Activated naive CD8-positive, alpha-beta T cell treated with anti-CD3 and anti-CD28 coated beads, Interleukin-2, amount 50 U/mL, for 24 hours (primary cell): ENCODE measurements at regions not wholly inside any gene's neighbourhood (a gene's known extent, or its start where the extent isn't known, plus 50 kb on each side); places are given as distances from the start of the nearest gene placed in this dataset.

ENCODE experiments used
- ATAC-seq: fragments of 150-1000 bp; cut with Tn5 transposase; one replicate; pipeline ENCODE4 v1.10.0; 2021
- DNase-seq: peaks from one replicate; pipeline ENCODE4 v3.0.0; 2021
- H3K27ac Mint-ChIP-seq: one replicate; pipeline ENCODE4 v1.8.0; 2021; ENCODE audit warnings: mild to moderate bottlenecking, mixed read lengths
- H3K27me3 Mint-ChIP-seq: one replicate; pipeline ENCODE4 v1.8.0; 2021; ENCODE audit warnings: mixed read lengths
- H3K36me3 Mint-ChIP-seq: one replicate; pipeline ENCODE4 v1.8.0; 2021; ENCODE audit warnings: low read depth, mixed read lengths
- H3K4me1 Mint-ChIP-seq: one replicate; pipeline ENCODE4 v1.8.0; 2021; ENCODE audit warnings: mixed read lengths
- H3K4me3 Mint-ChIP-seq: one replicate; pipeline ENCODE4 v1.8.0; 2021; ENCODE audit warnings: mild to moderate bottlenecking, moderate library complexity, mixed read lengths
- H3K9me3 Mint-ChIP-seq: one replicate; pipeline ENCODE4 v1.8.0; 2021; ENCODE audit warnings: mixed read lengths

DNA sequence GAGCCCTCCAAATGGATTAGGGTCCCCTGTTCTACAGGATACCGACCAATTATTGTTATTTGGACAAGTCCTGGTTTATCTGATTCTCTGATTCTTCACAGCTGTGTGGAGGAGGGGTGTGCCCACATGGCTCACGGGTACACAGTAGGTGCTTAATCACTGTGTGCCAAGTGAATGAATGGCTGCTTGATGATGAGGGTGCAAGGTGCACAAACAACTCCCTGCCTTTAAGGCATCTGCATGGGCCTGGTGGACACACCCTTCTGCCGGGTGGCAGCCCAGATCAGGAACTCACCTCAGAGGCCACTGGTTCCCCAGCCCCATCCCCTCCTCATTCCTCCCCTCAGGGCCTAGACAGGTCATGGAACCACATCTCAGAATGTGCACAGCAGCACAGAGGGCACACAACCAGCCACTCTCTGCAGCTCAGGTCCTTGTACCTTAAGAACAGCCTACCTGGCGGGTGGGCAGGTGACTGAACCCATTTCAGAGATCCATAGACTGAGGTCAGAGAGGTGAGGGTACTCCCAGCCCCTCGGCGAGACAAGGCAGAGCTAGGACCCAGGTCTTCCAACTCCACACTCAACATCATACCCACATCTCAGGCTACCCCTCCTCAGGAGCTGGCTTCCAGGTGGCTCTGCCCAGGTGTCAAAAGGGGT, 50.3 kb downstream of the SHANK2 start:
- Mint-ChIP-seq H3K27ac (no peak overlapping the region), H3K36me3 (no peaks in the 10 kb centered on the region), H3K27me3 (peaks cover 2% of the 10 kb centered on the region), H3K4me3 (no peak overlapping the region), H3K4me1 (no peaks in the 10 kb centered on the region), H3K9me3 (no peaks in the 10 kb centered on the region)
- DNase-seq (no peak), ATAC-seq (no peak)

DNA sequence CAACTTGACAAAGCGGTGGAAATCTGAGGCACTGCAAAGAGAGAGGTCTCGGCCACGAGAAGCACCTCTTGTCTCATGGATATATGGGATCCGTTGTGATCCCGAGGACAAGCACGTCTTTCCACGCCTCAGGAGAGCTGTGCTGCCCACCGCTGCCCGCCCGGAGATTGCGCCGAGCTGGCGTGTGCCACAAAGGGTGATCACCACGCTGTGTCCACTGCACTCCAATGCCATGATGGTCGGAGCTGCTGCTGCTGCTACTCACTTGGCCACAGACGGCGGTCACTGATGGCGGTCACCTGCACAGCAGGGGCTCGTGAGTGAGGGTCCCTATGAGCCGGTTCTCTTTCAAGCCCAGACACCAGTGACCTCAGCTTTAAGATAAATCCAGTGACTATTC, 51.1 kb downstream of the SHANK2 start:
- H3K9me3 Mint-ChIP-seq = no peaks in the 10 kb centered on the region
- H3K27ac Mint-ChIP-seq = no peak overlapping the region

DNA sequence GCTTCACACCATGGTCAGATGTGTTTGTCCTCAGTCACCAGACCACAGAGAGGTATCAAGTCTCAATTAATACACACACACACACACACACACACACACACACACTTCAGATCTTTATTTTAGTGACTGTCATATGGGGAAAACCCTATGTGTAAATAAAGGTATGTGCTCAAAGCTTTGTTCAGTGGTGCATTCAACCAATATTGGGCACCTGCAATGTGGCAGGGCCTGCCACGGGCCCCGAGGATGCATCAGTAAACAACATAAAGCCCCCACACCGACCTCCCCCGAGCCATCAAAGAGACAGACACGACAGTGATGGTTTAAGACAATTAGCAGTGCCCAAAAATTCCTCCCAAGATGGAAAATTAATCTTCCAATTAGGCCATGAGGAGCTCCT, 51.6 kb downstream of the SHANK2 start:
- H3K4me1 Mint-ChIP-seq = no peaks in the 10 kb centered on the region
- no peaks in the 10 kb centered on the region for H3K9me3 Mint-ChIP-seq
- no peaks in the 10 kb centered on the region for H3K36me3 Mint-ChIP-seq
- H3K27me3 Mint-ChIP-seq = peaks cover 2% of the 10 kb centered on the region
- DNase-seq (no peak), ATAC-seq (no peak)
- H3K27ac Mint-ChIP-seq = no peak overlapping the region
- H3K4me3 Mint-ChIP-seq = no peak overlapping the region

More for the DNA sequence above, 51.1 kb downstream of the SHANK2 start:
- H3K36me3 Mint-ChIP-seq = no peaks in the 10 kb centered on the region
- no peaks in the 10 kb centered on the region for H3K4me1 Mint-ChIP-seq
- no peak for ATAC-seq
- H3K4me3 Mint-ChIP-seq = no peak overlapping the region
- no peak for DNase-seq
- H3K27me3 Mint-ChIP-seq = peaks cover 2% of the 10 kb centered on the region

DNA sequence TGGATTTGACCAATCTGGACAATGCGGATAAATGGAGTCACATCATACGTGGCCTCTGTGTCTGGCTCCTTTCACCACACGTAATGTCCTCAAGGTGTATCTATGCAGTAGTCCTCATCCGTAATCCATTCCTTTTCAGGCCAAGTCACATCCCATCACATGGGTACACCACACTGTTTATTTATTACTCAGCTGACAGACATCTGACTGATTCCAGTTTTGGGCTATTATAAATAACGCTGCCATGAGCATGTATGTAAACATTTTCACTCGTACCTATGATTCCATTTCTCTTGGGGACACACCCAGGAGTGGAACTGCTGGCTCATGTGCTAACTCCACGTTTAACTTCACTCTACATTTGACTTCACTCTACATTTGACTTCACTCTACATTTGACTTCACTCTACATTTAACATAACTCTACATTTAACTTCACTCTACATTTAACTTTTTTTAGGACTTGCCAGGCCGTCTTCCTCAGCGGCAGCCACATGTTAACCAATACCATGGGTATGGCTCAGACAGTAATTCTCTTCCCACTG, 52.1 kb downstream of the SHANK2 start:
- Mint-ChIP-seq H3K36me3 (no peaks in the 10 kb centered on the region), H3K4me1 (no peaks in the 10 kb centered on the region), H3K27ac (no peak overlapping the region), H3K27me3 (peaks cover 2% of the 10 kb centered on the region), H3K4me3 (no peak overlapping the region), H3K9me3 (no peaks in the 10 kb centered on the region)
- DNase-seq (no peak), ATAC-seq (no peak)

DNA sequence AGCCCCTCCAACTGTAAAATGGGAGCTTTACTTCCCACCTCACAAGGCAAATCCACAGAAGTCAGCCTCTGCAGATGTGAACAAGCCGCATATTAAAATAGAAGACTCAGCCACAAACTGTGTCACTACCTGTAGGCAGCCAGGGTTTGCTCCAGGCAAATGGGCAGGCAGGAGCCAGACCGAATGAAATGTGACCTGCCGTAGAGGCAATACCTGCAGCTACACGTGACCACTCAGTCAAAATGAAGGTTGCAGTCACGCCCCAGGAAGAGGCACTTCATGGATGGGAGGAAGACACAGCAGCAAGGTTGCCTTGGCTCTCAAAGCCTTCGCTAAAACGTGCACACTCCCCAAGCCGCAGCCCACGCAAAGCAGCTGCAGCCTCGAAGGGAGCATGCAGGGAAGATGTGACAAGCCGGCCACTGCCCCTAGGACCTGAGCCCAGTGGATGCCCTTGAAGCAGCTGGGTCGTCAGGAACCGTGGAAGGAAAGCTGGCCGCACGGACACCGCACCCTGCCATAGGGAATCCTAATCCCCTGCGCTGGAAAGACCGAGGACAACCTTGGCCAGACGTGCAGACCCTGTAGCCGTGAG, 53.1 kb downstream of the SHANK2 start:
- Mint-ChIP-seq H3K9me3 (no peaks in the 10 kb centered on the region), H3K4me1 (no peaks in the 10 kb centered on the region), H3K27me3 (peaks cover 2% of the 10 kb centered on the region), H3K36me3 (no peaks in the 10 kb centered on the region), H3K27ac (no peak overlapping the region), H3K4me3 (no peak overlapping the region)
- DNase-seq = no peak
- no peak for ATAC-seq

DNA sequence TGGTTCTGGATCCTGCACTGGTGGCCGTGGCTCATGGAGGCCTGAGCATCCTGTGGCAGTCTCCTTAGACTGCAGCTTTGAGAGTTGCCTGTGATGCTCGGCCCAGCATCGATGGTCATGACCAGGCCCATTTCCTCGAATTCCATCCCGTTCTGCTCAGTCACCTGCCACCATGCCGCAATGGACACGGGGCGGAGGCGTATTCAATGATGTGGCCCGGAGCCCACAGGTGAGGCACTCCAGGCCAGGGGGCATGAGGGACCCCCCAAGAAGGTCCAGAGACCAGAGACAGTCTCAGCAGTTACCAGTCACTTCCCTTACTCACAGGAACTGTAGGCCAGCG, 53.6 kb downstream of the SHANK2 start:
- no peak overlapping the region for H3K4me3 Mint-ChIP-seq
- no peak for DNase-seq
- H3K27me3 Mint-ChIP-seq = peaks cover 5% of the 10 kb centered on the region
- no peaks in the 10 kb centered on the region for H3K9me3 Mint-ChIP-seq
- H3K36me3 Mint-ChIP-seq = no peaks in the 10 kb centered on the region
- no peak overlapping the region for H3K27ac Mint-ChIP-seq
- no peaks in the 10 kb centered on the region for H3K4me1 Mint-ChIP-seq
- ATAC-seq = no peak

DNA sequence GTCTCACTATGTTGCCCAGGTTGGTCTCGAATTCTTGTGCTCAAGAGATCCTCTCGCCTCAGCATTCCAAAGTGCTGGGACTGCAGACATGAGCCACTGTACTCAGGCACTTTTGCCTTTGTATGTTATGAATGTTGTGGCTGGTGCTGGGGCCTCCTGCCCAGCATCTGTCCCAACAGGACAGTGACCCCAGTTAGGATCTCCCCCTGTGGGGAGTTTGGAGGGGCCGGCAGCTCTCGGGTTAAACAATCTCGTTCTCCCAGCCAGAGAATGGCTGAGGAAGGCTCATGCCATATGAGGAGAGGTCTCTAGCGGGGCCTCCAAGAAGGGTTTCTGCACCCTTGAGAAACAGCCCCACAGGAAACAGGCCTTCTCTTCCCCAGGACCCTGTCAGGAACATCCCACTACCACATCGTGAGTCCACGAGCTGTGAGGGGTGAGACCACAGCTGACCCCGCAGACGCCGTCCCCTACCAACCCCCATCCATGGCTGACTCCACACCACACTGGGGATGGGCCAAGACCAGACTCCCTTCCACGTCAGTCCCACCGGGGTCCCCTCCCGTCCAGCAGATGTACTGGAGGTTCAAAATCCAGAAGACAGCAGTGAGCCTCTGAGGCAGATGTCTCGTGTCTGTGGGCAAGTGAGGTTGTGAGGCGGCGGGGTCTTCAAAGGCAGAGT, 54.1 kb downstream of the SHANK2 start:
- DNase-seq (no peak), ATAC-seq (no peak)
- H3K4me1 Mint-ChIP-seq = no peaks in the 10 kb centered on the region
- H3K27ac Mint-ChIP-seq = no peak overlapping the region
- H3K4me3 Mint-ChIP-seq = no peak overlapping the region
- no peaks in the 10 kb centered on the region for H3K36me3 Mint-ChIP-seq
- peaks cover 5% of the 10 kb centered on the region for H3K27me3 Mint-ChIP-seq
- H3K9me3 Mint-ChIP-seq = no peaks in the 10 kb centered on the region

DNA sequence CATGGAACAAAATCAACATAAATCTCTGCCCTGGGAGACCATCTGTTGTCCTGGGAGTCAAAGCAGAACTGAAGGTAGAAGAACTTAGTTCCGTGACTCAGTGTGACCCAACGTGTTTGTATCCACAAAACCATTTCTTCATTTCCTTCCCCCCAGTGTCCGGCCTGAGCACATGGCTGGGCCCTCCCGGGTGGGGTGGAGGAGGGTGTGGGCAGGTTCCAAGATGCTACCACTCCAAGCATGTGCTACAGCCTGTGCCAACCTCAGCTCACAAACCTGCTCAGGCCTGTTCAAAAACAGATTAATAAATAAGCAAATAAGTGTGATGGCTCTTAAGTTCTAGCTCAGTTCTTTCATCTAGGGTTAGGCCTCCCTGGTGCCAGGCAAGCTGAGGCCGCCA, 55.3 kb downstream of the SHANK2 start:
- peaks cover 5% of the 10 kb centered on the region for H3K27me3 Mint-ChIP-seq
- DNase-seq (no peak), ATAC-seq (no peak)
- H3K4me3 Mint-ChIP-seq = no peak overlapping the region
- H3K9me3 Mint-ChIP-seq = no peaks in the 10 kb centered on the region
- H3K36me3 Mint-ChIP-seq = no peaks in the 10 kb centered on the region
- H3K27ac Mint-ChIP-seq = no peak overlapping the region
- H3K4me1 Mint-ChIP-seq = no peaks in the 10 kb centered on the region

DNA sequence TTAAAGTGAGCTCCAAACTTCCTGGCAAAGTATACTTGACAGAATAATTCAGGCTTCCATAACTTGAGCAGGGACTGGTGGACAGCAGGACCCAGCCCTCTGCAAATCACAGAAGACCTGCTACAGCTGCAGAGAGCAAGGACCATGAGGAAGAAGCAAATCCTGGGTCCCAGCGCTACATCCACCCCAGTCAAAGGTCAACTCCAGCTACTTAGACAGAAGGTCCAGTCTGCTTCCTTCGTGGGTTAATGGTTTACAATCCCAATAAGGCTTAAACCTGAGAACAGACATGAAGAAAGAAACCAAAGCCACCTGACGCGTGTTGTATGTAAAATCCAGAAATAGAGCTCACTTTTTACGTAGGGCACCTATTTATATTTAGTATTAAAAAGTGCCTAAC, 57.7 kb downstream of the SHANK2 start:
- no peaks in the 10 kb centered on the region for H3K4me1 Mint-ChIP-seq
- no peaks in the 10 kb centered on the region for H3K9me3 Mint-ChIP-seq
- no peaks in the 10 kb centered on the region for H3K36me3 Mint-ChIP-seq
- no peak overlapping the region for H3K27ac Mint-ChIP-seq
- ATAC-seq (no peak), DNase-seq (no peak)
- peaks cover 4% of the 10 kb centered on the region for H3K27me3 Mint-ChIP-seq
- H3K4me3 Mint-ChIP-seq = no peak overlapping the region

DNA sequence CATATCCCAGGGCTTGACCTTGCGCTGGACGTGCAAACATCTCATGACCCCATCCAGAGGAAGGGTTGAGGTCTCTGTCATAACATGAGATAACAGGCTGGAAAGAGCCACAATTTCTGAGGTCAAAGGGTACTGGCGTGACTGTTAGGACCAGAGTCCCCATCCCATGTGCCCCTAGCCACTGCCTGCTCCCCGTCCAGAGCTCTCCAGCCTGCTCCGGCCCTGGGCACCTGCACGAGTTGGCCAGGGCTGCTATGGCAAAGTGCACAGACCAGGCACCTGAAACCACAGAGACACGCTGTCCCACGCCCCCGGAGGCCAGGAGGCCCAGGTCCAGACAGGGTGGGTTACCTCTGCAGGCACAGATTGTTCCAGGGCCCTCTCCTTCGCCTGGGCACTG, 58.9 kb downstream of the SHANK2 start:
- Mint-ChIP-seq H3K27me3 (peaks cover 4% of the 10 kb centered on the region), H3K9me3 (no peaks in the 10 kb centered on the region), H3K27ac (no peak overlapping the region), H3K4me1 (no peaks in the 10 kb centered on the region), H3K4me3 (no peak overlapping the region), H3K36me3 (no peaks in the 10 kb centered on the region)
- ATAC-seq = no peak
- DNase-seq = no peak

DNA sequence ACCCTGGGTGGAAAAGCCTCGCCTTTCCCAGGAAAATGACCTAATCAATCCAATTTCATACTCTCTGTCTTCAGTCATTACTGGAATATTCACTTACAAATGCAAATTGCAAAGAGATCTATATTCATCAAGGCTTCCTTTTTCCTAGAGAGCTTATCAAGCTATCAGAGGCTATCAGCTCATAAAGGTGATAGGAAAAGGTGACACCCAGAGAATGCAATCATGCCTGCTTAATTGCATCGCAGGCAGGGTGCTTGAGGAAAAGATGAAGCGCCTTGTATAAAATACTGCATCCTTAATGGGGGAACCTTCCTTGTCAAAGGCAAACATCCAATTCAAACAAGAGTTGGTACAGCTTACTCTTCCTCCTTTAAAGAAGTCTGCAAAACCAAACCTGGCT, 59.7 kb downstream of the SHANK2 start:
- Mint-ChIP-seq H3K4me3 (no peak overlapping the region), H3K27me3 (peaks cover 6% of the 10 kb centered on the region), H3K36me3 (no peaks in the 10 kb centered on the region), H3K9me3 (no peaks in the 10 kb centered on the region), H3K4me1 (no peaks in the 10 kb centered on the region), H3K27ac (no peak overlapping the region)
- no peak for DNase-seq
- no peak for ATAC-seq

DNA sequence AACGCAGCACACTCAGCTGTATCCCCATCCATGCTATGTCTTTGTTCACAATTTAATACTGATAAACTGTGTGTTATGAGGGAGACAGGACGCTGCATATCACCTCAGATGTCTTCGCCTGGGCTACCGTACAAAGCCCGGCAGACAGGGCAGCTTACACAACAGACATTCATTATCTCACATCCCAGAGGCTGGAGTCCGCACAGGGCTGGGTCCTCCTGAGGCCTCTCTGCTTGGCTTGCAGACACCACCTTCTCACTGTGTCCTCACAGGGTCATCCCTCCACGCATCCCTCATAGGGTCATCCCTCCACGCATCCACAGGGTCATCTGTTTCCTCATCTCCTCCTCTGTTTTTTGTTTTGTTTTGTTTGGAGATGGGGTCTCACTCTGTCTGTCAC, 61.2 kb downstream of the SHANK2 start:
- ATAC-seq (no peak), DNase-seq (no peak)
- Mint-ChIP-seq H3K9me3 (no peaks in the 10 kb centered on the region), H3K4me3 (no peak overlapping the region), H3K27me3 (peaks cover 6% of the 10 kb centered on the region), H3K36me3 (no peaks in the 10 kb centered on the region), H3K4me1 (no peaks in the 10 kb centered on the region), H3K27ac (no peak overlapping the region)

DNA sequence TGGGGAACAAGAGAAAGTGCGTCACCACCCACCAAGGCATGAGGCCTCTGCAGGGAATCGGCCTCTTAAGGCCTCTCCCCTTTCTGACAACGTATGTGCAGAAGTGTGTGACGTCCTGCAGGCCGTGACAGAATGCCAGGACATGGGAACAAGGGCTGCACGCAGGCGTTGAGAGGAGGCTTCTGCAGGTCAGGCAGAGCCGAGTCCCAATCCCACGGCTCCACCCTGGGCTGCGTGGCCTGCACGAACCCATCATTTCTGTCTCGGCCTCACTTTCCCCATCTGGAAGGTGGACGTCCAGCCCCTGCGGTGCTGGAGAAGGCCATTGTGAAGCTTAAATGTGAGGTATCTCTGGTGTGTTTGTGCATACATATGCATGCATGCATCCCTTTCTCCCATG, 61.8 kb downstream of the SHANK2 start:
- Mint-ChIP-seq H3K27me3 (peaks cover 6% of the 10 kb centered on the region), H3K4me1 (no peaks in the 10 kb centered on the region), H3K36me3 (no peaks in the 10 kb centered on the region), H3K27ac (no peak overlapping the region), H3K4me3 (no peak overlapping the region), H3K9me3 (no peaks in the 10 kb centered on the region)
- ATAC-seq = no peak
- DNase-seq = no peak

DNA sequence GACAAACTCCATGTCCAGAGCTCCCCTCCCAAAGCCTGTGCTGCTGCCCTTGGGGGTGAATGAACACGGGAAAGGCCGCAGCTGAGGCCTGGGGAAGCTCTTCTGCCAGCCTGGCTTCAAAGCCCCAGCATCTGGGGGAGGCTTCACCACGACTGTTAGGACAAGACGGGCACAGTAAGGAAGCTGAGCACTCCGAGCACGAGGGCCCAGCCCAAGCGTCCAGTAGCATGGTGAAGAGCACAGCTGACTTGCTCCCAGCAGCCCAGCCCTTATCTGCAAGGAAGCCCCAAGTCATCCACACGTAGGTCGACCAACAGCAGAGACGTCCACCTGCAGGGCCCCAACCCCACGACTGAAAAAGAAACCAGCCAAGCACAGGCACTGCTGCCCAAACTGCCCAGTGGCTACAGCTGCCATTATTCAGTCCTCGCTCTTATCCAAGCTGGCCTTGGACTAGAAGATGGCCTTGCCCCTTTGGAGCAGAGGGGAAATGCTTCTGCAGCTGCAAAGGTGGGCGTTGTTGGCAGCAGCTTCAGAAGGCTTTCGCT, 62.5 kb downstream of the SHANK2 start:
- H3K27ac Mint-ChIP-seq = no peak overlapping the region
- no peaks in the 10 kb centered on the region for H3K9me3 Mint-ChIP-seq
- ATAC-seq = no peak
- H3K27me3 Mint-ChIP-seq = peaks cover 6% of the 10 kb centered on the region
- H3K36me3 Mint-ChIP-seq = no peaks in the 10 kb centered on the region
- H3K4me1 Mint-ChIP-seq = no peaks in the 10 kb centered on the region
- no peak overlapping the region for H3K4me3 Mint-ChIP-seq
- DNase-seq = no peak
